Ovary (tissue), 3 donors: ENCODE measurements at regions not wholly inside any gene's neighbourhood (a gene's known extent, or its start where the extent isn't known, plus 50 kb on each side); places are given as distances from the start of the nearest gene placed in this dataset.
"Not testable (repeated sequence)": the region's sequence is repeated elsewhere in the genome, so short reads cannot be mapped to it uniquely, and the experiment has no call there.

Source experiments
- CTCF ChIP-seq, 3 donors: fragments of 450-650 bp in 2 of 3; fragments of 200-600 bp in 1 of 3; IDR thresholded peaks; one replicate each; pipeline versions ENCODE4 v1.5.1 to v1.8.0; 2016 to 2022; ENCODE audit warnings: antibody characterized with exemption in 3 of 3, mild to moderate bottlenecking in 1 of 3
- EP300 ChIP-seq: sonication (generic); formaldehyde crosslinking; IDR thresholded peaks from one replicate; pipeline ENCODE4 v1.6.1; 2017; ENCODE audit warnings: antibody characterized with exemption
- POLR2A ChIP-seq: fragments of 450-650 bp; IDR thresholded peaks from one replicate; pipeline ENCODE4 v1.6.1; 2017; ENCODE audit warnings: antibody characterized with exemption, mild to moderate bottlenecking, moderate library complexity
- donor health status: DM: no; HTN: no; CAD: no.

GRCh38 chr2:211219548-211219947 lies 663.1 kb downstream of the CPS1 start:
- TF ChIP-seq EP300; CTCF (IDR thresholded peaks at IDR 0.05); POLR2A: not testable (repeated sequence)
